ENCODE measurements at regions not wholly inside any gene's neighbourhood (a gene's known extent, or its start where the extent isn't known, plus 50 kb on each side); places are given as distances from the start of the nearest gene placed in this dataset.
A peak's percentile ranks its signal among the peaks of the same experiment; 100 is the strongest.
"Not testable (repeated sequence)": the region's sequence is repeated elsewhere in the genome, so short reads cannot be mapped to it uniquely, and the experiment has no call there.

DNA sequence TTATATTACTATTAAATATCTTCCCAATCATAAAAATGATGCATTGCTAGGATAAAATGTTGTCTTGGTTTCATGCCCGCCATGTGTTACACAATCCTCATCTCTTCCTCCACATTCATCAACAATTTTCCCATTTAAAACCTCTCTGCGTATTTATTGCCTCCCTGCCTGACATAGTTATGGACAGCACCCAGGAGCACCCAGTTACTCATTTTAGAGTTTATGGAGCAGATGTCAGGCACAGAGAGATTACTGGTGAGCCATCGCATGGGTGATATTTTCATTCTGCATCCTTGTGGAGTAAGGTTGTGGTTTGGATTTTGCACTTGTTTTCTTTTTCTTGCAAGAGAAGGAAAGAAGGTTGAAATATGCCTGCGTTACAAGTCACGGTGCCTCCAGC lies 116.7 kb upstream of the NPAS2 start:
- no peak for DNase-seq (ENCODE audit: low read depth in 2 of 2)

DNA sequence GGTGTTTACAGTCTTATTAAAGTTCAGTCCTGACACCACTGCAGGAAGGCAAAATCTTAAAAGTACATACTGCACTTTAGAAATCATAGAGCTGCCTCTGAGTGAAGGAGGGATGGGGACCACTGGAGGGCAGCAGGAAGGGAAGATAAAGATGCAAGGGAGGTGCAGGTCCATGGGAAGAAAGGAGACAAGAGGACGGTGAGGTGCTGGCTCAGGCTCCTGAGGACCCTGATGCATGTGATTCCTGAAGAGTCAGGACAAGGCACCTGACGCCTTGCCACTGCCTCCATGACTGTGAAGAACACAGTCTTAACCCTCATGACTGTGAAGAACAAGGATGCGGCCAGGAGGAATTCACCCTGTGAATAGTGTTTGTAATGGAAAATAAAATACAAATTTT lies 116.2 kb upstream of the NPAS2 start:
- no peak for DNase-seq (ENCODE audit: low read depth in 2 of 2)

DNA sequence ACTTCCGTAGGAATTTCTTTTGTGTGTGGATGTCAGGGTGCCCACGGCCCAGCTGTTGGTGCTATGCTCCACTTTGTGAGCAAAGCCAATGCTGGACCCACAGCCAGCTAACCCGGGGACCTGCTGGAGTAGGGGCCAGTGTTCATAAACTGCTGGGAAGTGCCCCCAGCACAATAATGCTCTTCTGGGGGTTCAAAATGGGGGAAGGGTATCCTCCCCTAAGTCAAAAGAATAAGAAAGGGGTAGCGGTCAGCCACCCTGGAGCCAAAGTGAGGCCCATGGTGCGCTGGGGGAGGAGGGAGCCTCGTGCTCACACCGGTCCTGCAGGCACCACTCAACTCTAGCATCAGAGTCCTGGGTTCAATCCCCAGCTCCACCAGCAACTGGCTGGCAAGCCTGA lies 115.8 kb upstream of the NPAS2 start:
- no peak for DNase-seq (ENCODE audit: low read depth in 2 of 2)

DNA sequence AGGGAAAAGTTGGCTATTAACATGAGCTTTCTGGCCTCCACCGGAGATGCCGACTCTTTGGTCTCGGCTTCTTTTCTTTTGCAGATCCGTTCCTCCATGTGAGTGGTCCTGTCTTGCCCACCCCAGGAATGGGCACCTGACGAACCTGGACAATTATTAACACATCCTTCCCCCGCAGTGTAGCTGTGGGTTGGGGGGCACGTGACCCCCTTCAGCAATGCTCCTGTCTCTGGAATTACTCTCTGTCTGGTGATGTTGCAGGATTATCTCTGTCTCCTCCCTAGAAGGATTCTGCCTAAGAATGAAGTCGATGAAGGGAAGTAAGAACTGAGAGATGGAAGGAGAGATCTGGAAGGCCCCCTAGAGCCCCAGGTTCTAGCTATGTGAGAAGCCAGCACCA lies 115.2 kb upstream of the NPAS2 start:
- DNase-seq (ENCODE audit: low read depth in 2 of 2), result no peak

DNA sequence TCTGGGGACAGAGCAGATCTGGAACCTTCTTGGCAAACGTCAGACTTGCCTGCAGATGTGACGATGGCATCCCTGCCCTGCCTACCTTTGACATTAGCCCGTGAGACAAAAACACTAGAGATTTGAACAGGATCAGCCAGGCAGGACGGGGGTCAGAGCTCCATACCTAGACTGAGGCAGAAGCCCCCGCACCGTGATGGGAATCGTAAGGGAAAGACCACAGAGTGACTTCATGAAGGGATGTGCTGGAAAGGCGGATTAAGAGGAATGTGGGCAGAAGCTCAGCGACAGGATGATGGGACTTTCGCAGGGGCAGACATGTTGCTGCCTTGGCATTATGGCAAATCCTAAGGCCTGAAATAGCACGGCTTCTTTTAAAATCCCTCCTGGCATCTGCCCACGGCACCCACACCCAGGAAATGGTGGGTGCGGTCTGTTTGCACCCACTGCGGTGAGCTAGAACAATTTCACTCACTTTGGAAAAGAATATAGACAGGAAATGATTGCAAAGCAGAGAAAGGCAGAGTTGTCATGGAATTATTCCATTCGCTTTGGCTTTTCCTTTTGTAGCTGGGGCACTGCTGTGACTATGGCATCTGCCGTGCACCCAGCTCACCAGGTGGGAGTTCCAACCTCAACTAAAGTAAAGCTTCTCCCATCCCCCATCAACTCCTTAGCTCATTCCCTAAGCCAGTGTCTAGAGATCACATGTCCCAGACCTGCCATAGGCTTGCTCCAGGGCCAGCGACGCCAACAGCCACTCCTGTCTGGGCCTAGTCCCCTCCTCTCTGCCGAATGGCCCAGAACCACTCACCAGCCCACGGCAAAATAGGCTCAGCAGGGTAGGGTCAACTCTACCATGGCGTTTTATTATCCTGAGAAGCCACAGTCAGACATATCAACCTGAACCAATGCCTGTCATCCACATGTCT lies 112.7 kb upstream of the NPAS2 start:
- DNase-seq (ENCODE audit: low read depth in 2 of 2), result no peak

DNA sequence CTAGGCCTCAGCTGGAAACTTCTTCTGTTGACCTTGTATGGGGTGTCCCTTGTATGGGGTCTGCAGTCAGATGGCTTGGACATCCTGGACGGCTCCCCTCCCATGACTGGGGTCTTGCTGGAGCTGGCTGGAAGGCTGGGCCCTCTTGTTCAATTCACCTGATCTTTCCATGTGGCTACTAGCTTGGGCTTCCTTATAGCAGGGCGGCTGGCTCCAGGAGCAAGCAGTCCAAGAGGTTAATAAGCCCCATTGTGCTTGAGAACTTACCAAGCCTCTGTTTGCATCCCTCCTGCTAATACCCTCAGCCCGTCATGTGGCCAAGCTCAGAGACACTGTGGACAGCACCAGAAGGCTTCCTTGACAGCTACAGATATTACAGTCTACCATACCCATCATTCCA lies 111.6 kb upstream of the NPAS2 start:
- no peak for DNase-seq (ENCODE audit: low read depth in 2 of 2)

DNA sequence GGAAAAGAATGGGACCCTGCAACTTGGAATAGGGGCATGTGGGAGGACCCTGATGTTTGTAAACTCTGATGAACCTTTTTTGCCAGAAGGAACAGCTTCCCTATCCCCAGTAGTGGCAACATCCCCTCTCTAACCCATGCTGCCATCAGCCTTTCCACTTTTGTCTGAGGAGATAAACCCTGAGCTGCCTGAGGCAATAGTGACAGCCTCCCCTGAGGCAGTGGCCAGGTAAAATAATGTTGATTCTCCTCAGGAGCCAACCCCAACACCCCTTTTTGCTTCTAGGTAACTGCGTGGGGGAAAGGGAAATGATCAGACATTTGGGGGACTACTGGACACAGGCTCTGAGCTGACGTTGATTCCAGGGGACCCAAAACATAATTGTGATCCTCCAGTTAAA lies 106.8 kb upstream of the NPAS2 start:
- no peak for DNase-seq (ENCODE audit: low read depth in 2 of 2)

DNA sequence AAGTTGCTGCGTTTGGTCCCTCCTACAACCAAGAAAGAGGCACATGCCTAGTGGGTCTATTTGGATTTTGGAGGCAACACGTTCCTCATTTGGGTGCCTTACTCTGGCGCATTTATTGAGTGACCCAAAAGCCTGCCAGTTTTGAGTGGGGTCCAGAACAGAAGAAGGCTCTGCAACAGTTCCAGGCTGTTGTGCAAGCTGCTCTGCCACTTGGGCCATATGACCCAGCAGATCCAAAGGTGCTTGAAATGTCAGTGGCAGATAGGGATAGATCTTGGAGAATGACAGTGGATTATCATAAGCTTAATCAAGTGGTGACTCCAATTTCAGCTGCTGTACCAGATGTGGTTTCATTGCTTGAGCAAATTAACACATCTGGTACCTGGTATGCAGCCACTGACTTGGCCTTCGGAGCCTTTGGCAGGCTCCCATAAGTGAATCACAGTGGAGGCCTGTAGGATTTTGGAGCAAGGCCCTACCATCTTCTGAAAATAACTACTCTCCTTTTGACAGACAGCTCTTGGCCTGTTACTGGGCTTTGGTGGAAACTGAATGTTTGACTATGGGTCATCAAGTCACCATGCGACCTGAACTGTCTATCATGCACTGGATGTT lies 105.4 kb upstream of the NPAS2 start:
- DNase-seq (ENCODE audit: low read depth in 2 of 2), result not testable (repeated sequence)

DNA sequence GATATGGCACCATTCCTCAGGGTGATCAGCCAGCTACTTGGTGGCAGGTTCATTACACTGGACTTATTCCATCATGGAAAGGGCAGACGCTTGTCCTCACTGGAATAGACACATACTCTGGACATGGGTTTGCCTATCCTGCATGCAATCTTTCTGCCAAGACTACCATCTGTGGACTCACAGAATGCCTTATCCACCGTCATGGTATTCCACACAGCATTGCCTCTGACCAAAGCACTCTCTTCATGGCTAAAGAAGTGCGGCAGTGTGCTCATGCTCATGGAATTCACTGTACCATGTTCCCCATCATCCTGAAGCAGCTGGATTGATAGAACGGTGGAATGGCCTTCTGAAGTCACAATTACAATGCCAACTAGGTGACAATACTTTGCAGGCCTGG lies 104.1 kb upstream of the NPAS2 start:
- not testable (repeated sequence) for DNase-seq (ENCODE audit: low read depth in 2 of 2)

DNA sequence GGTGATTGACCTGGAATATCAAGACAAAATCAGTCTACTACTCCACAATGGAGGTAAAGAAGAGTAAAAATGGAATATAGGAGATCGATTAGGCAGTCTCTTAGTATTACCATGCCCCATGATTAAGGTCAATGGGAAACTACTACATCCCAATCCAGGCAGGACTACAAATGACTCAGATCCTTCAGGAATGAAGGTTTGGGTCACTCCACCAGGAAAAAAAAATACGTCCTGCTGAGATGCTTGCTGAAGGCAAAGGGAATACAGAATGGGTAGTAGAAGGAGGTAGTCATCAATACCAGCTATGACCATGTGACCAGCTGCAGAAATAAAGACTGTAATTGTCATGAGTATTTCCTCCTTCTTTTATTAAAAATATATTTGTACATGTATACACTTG lies 103.4 kb upstream of the NPAS2 start:
- DNase-seq (ENCODE audit: low read depth in 2 of 2), result no peak

DNA sequence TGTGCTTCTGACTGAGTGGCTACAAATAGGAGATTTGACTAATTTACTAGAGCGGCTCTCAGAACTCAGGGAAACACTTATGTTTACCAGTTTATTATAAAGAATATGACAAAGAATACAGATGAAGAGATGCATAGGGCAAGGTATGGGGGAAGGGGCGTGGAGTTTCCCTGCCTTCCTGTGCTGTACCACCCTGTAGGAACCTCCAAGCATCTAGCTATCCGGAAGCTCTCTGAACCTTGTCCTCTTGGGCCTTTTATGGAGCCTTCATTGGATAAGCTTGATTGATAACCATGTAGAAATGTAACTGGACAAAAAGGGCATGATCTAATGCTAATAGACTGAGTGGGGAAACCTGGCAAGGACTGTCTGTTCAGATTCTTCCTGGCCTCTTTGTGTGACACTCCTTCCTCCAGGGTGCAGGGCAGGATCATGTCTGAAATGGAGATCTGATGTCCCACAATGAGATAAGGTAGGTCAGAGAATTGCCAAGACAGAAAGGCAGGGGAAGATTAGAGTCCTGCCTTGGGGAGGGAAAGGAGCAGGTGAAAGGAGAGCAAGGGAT lies 101.8 kb upstream of the NPAS2 start:
- DNase-seq (ENCODE audit: low read depth in 2 of 2), result no peak

DNA sequence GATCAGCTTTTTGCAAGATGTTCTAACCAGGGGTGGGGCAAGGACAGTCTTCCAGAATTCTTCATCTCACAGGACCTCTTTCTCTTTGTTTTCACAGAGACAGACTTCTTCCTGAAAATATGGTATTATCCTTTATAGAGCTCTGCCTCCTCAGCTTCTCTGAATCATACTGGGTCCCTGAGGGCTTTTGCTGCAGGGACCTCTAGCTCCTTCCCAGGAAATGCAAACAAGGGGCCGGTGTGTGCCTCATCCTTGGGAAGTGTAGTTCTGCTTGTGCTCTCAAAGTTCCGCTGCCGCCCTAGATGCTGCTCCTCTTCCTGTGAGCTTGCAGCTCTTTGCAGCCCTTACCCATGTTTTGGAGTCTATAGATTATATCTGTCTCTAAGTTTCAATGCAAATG lies 99.5 kb upstream of the NPAS2 start:
- DNase-seq (ENCODE audit: low read depth in 2 of 2), result no peak

DNA sequence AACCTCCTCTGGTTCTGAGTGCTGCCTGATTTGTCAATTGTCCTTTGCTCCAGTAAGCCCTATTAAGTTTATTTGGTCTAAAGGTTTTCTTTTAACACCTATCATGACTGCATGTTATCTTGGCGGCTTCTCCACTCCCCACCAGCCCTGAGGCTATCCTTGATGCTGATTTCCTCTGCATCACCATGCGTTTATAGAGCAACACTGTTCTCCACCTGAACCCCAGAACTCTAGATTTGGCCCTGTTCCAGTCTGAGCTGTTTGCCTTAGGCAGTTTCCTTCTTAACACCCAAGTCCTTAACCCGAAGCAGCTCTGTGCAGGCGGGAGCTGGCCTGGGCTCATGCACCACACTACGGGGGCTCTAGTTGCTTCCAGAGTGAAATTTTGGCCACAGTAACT lies 98.2 kb upstream of the NPAS2 start:
- no peak for DNase-seq (ENCODE audit: low read depth in 2 of 2)

DNA sequence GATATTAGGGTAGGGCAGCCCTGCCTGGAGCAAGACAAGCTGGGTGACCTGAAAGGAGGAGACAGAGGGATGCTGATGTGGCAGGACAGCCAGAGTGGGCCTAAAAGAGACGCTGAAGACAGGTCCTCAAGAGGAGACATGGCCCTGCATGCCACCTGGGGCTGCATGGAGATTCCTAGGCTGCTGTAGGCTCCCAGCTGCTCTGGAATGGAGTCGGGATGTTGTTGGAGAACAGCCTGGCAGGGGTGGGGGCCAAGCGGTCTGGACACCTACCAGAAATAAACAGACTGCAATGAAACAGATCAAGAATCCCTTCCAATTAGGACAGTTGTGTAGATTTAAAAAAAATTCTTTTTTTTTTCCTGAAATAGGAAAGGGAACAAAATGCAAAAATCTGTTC lies 97.8 kb upstream of the NPAS2 start:
- no peak for DNase-seq (ENCODE audit: low read depth in 2 of 2)

DNA sequence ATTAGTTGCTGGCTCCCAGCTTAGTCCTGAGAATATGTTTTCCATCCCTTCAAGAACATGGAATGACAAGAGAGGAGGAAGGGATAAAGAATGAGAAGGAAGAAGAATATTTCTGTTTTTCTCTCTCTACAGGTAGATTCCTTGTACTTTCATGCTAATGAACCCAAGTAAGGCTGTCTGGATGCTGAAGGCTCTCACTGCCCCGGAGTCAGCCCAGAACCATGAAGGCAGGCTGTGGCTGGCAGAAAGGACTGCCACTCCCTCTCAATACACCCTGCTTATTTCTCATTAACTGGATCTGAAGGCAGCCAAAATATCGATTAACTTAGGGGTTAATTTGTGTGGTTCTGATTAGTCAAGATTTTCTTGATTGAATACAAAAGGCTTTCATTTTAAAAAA lies 93.1 kb upstream of the NPAS2 start:
- DNase-seq (ENCODE audit: low read depth in 2 of 2), result no peak

DNA sequence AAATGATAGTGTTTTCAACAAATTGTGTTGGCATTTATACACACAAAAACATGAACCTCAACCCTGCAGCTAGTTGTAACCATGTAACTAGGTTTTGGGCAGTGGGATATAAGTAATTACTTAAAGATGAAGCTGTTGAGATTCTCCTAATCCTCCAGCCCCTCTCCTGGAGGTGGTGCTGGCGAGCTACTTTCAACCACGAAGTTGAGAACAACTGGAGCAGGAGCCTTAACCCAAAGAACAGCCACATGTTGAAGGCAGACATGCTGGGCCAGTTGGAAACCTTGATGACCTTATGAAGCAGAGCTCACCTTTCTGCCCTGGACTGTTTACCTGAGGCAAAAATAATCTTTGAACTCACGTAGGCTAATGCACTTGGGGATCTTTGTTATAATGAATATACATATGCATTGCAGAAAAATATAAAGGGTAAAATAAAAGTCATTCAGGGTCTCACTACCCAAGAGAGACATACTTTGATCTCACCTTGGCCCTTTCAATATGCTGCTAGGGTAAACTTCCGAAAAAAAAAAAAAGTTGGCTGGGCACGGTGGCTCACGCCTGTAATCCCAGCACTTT lies 89.6 kb upstream of the NPAS2 start:
- DNase-seq (ENCODE audit: low read depth in 2 of 2), result peak; percentile 6 to 30

DNA sequence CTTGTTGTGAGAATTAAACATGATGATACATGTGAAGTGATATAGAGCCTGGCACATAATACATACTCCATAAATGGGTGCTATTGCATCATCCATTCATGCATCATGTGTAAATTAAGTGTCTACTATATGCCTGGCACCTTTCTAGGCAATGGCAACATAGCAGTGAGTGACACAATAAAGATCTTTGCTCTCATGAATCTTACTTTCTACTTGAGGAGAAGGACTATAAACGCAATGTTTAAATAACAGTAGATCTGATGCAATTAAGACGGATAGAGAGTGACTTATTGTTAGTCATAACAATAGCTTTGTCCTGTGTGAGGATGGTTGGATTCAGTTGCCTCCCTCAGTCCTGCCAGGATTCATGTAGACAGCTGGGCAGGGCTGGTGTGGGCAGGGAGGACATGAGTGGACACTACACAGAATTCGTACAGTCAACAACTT lies 88.4 kb upstream of the NPAS2 start:
- DNase-seq (ENCODE audit: low read depth in 2 of 2), result no peak

DNA sequence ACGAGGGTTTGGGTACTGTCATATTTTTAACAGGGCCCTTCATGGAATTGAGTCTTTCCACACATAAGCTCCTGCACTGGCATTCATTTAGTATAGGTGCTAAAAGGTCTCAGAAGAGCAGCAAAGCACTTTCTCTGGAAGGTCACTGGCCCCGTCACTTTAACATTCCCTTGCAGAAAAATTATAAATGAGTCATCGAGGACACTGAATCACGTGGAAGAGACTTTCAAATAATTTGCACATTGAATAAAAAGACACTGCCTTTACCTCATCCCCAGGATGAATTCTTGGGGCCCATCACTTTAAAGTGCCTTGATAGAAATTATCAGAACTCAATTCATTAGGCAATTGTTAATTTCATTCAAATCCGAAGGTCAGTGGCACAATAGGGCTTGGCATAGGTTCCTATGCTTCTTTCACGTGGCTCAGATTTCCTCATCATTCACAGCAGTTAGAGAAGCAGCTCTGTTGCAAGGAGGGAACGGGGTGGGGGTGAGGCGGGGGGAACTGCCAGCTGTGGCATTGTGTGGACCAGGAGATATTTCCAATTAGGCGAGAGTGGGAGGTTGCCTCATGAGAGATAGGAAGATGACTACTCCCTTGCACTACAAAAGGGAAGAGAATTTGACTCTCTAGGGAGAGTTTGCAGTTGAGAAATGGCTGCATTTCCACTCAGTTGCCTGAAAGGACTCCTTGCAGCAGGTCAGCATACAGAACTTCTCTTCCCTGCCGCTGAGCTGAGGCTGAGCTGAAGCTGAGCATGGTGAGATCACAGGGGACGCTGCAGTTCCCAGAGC lies 86.3 kb upstream of the NPAS2 start:
- no peak for DNase-seq (ENCODE audit: low read depth in 2 of 2)

DNA sequence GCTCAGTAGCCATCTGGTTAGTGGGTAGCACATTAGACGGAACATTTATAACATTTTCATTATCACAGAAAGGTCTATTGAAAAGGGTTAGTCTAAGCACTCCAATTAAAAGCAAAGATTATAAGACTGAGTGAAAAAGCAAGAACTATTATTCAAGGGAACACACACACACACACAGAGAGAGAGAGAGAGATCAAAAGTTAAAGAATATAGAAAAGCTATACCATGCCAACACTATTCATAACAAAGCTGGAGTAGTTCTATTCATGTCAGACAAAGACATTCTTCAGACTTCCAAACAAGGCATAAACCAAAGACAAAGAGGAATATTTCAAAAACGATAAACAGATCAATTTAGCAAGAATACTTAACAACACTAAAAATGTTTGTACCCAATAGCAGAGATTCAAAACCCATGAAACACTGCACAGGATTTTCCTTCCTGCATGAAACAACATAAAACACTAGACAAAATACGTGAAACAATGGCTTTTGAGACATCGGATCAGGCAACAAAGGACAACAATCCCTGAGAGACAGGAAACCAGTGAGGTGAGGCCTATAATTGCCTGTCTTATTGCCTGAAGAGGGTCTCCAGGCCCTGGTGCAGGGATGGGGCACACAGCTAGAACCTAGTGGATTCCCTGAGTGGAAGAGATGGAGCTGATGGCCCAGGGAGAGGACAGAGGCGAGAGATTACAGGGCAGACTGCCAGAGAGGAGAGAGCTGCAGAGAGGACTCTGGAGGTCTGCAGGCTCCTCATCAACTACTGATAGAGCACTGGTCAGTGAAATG lies 83.6 kb upstream of the NPAS2 start:
- no peak for DNase-seq (ENCODE audit: low read depth in 2 of 2)

DNA sequence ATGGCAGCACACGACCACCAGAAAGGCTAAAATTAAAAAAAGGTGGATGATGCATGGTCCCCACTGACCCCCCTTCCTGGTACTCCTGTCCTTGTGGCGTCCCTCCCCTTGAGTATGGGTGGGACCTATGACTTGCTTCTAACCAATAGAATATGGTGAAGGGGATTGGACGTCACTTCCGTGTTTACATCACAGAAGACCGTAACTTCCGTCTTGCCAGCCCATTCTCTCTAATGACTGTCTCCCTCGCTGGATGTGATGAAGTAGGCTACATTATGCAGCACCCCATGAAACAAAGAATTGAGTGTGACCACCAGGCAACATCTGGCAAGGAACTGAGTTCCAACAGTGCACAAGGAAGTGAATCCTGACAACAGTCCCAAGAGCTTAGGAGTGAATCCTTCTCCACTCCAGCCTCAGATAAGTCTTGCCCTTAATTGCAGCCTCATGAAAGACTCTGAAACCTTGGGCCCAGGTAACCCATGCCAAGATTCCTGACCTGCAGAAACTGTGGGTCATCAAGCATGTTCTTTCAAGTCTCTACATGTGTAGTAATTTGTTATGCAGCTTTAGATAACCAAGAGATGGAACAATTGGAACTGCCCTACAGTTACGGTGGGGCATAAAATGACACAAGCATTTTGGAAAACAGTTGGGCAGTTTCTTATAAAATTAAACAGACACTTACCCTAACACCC lies 80.1 kb upstream of the NPAS2 start:
- no peak for DNase-seq (ENCODE audit: low read depth in 2 of 2)

Data from activated CD4-positive, alpha-beta T cell treated with anti-CD3 and anti-CD28 coated beads for 24 hours (primary cell).